Subcutaneous abdominal adipose tissue (tissue), 5 donors: ENCODE measurements at regions not wholly inside any gene's neighbourhood (a gene's known extent, or its start where the extent isn't known, plus 50 kb on each side); places are given as distances from the start of the nearest gene placed in this dataset.

Experiments used
- H3K27ac ChIP-seq: one replicate; pipeline ENCODE4 v1.7.0; 2013; ENCODE audit warnings: low read depth, mild to moderate bottlenecking, inconsistent platforms, low read length, moderate library complexity
- H3K27me3 ChIP-seq, 5 donors: one replicate each; pipeline ENCODE4 v1.7.0; 2013; ENCODE audit warnings: low read length in 5 of 5, inconsistent platforms in 1 of 5; ENCODE audit not compliant: control insufficient read depth in 5 of 5, insufficient read depth in 4 of 5
- H3K36me3 ChIP-seq, 5 donors: one replicate each; pipeline ENCODE4 v1.7.0; 2013; ENCODE audit warnings: low read length in 5 of 5; ENCODE audit not compliant: control insufficient read depth in 5 of 5, insufficient read depth in 5 of 5
- H3K4me1 ChIP-seq, 5 donors: one replicate each; pipeline ENCODE4 v1.7.0; 2013; ENCODE audit warnings: low read length in 5 of 5, mild to moderate bottlenecking in 3 of 5, moderate library complexity in 1 of 5; ENCODE audit not compliant: control insufficient read depth in 5 of 5, insufficient read depth in 5 of 5
- H3K4me3 ChIP-seq, 5 donors: one replicate each; pipeline ENCODE4 v1.7.0; 2013; ENCODE audit warnings: low read length in 5 of 5, low read depth in 1 of 5
- H3K9ac ChIP-seq, 5 donors: one replicate each; pipeline ENCODE4 v1.7.0; 2013; ENCODE audit warnings: low read length in 5 of 5, mild to moderate bottlenecking in 4 of 5, moderate library complexity in 3 of 5
- H3K9me3 ChIP-seq, 5 donors: one replicate each; pipeline ENCODE4 v1.7.0; 2013; ENCODE audit warnings: low read length in 5 of 5; ENCODE audit not compliant: control insufficient read depth in 5 of 5
- donor health status: healthy.
- donor health status: healthy.
- donor health status: healthy.
- donor health status: healthy.
- donor health status: healthy.

GRCh38 chr1:30250984-30251850, 472.2 kb downstream of the MATN1 start:
- H3K36me3 ChIP-seq, result no peaks in the 10 kb centered on the region
- H3K27me3 ChIP-seq, result peaks cover 18 to 43% (median 24%) of the 10 kb centered on the region in 5 donors
- H3K4me1 ChIP-seq, result peaks cover 0 to 7% (median 0%) of the 10 kb centered on the region in 5 donors
- no peak overlapping the region for H3K4me3 ChIP-seq
- no peak overlapping the region for H3K27ac ChIP-seq
- no peaks in the 10 kb centered on the region for H3K9me3 ChIP-seq
- no peak overlapping the region for H3K9ac ChIP-seq

GRCh38 chr1:30250338-30250983, 472.9 kb downstream of the MATN1 start:
- H3K27me3 ChIP-seq, result peaks cover 18 to 39% (median 21%) of the 10 kb centered on the region in 5 donors
- H3K4me3 ChIP-seq, result no peak overlapping the region
- H3K9me3 ChIP-seq, result no peaks in the 10 kb centered on the region
- no peak overlapping the region for H3K9ac ChIP-seq
- H3K4me1 ChIP-seq, result peaks cover 0 to 7% (median 0%) of the 10 kb centered on the region in 5 donors
- H3K27ac ChIP-seq, result no peak overlapping the region
- no peaks in the 10 kb centered on the region for H3K36me3 ChIP-seq

- Histone ChIP-seq H3K9ac (no peak overlapping the region), H3K27ac (no peak overlapping the region), H3K4me3 (no peak overlapping the region), H3K36me3 (no peaks in the 10 kb centered on the region), H3K9me3 (no peaks in the 10 kb centered on the region), H3K4me1 (peaks cover 0 to 7% (median 0%) of the 10 kb centered on the region in 5 donors), H3K27me3 (peaks cover 18 to 36% (median 21%) of the 10 kb centered on the region in 5 donors)
Observed at GRCh38 chr1:30249446-30250337, 473.7 kb downstream of the MATN1 start.

- Histone ChIP-seq H3K4me1 (peaks cover 0 to 7% (median 0%) of the 10 kb centered on the region in 5 donors), H3K27me3 (peaks cover 11 to 27% (median 21%) of the 10 kb centered on the region in 5 donors), H3K36me3 (no peaks in the 10 kb centered on the region), H3K4me3 (no peak overlapping the region), H3K9ac (no peak overlapping the region), H3K27ac (no peak overlapping the region), H3K9me3 (no peaks in the 10 kb centered on the region)
Observed at GRCh38 chr1:30248774-30249173, 474.6 kb downstream of the MATN1 start.

GRCh38 chr1:30248373-30248772, 475.0 kb downstream of the MATN1 start:
- no peaks in the 10 kb centered on the region for H3K9me3 ChIP-seq
- no peak overlapping the region for H3K4me3 ChIP-seq
- H3K9ac ChIP-seq, result no peak overlapping the region
- peaks cover 7 to 24% (median 21%) of the 10 kb centered on the region in 5 donors for H3K27me3 ChIP-seq
- peaks cover 0 to 7% (median 0%) of the 10 kb centered on the region in 5 donors for H3K4me1 ChIP-seq
- no peaks in the 10 kb centered on the region for H3K36me3 ChIP-seq
- no peak overlapping the region for H3K27ac ChIP-seq

- Histone ChIP-seq H3K4me1 (peaks cover 0 to 7% (median 0%) of the 10 kb centered on the region in 5 donors), H3K27me3 (peaks cover 12 to 19% (median 17%) of the 10 kb centered on the region in 5 donors), H3K9me3 (no peaks in the 10 kb centered on the region), H3K9ac (no peak overlapping the region), H3K27ac (no peak overlapping the region), H3K4me3 (no peak overlapping the region), H3K36me3 (no peaks in the 10 kb centered on the region)
Observed at GRCh38 chr1:30244801-30245200, 478.6 kb downstream of the MATN1 start.

- Histone ChIP-seq H3K27me3 (peaks cover 12 to 21% (median 17%) of the 10 kb centered on the region in 5 donors), H3K9me3 (peaks cover 0 to 5% (median 0%) of the 10 kb centered on the region in 5 donors), H3K4me3 (no peak overlapping the region), H3K27ac (no peak overlapping the region), H3K4me1 (no peaks in the 10 kb centered on the region), H3K9ac (no peak overlapping the region), H3K36me3 (no peaks in the 10 kb centered on the region)
Observed at GRCh38 chr1:30242722-30243457, 480.5 kb downstream of the MATN1 start.

GRCh38 chr1:30242168-30242567, 481.2 kb downstream of the MATN1 start:
- Histone ChIP-seq H3K27me3 (peaks cover 8 to 21% (median 16%) of the 10 kb centered on the region in 5 donors), H3K27ac (no peak overlapping the region), H3K36me3 (no peaks in the 10 kb centered on the region), H3K4me1 (no peaks in the 10 kb centered on the region), H3K9ac (no peak overlapping the region), H3K9me3 (peaks cover 0 to 5% (median 0%) of the 10 kb centered on the region in 5 donors), H3K4me3 (no peak overlapping the region)

GRCh38 chr1:30241681-30242080, 481.7 kb downstream of the MATN1 start:
- Histone ChIP-seq H3K9ac (no peak overlapping the region), H3K27me3 (peaks cover 5 to 21% (median 12%) of the 10 kb centered on the region in 5 donors), H3K27ac (no peak overlapping the region), H3K4me3 (no peak overlapping the region), H3K36me3 (no peaks in the 10 kb centered on the region), H3K4me1 (no peaks in the 10 kb centered on the region), H3K9me3 (peaks cover 0 to 5% (median 0%) of the 10 kb centered on the region in 5 donors)
